K562 (cell line): ENCODE measurements at regions not wholly inside any gene's neighbourhood (a gene's known extent, or its start where the extent isn't known, plus 50 kb on each side); places are given as distances from the start of the nearest gene placed in this dataset.

Experiments used
- ATAC-seq: fragments of 200-7000 bp; cut with Tn5 transposase; 3 replicates; pipeline ENCODE4 v1.9.1; 2020; ENCODE audit warnings: moderate library complexity
- BruUV-seq: library from RNA; stranded (reverse); fragments of 400-500 nt; replicated peaks from 2 replicates; lab custom pipeline; 2021; lab: Mats Ljungman, UMichigan
- CTCF ChIA-PET: fragments of 300-600 bp; formaldehyde crosslinking; extraction: SDS; loops from one replicate; lab custom pipeline; 2021; ENCODE audit warnings: low intra/inter-chr PET ratio; lab: Yijun Ruan, JAX
- POLR2A ChIA-PET: fragments of 300-600, 350-650 bp; sonication (Branson Sonifier 250); formaldehyde crosslinking; extraction: SDS; loops from one replicate; lab custom pipeline; 2021; ENCODE audit warnings: antibody characterized with exemption, inconsistent platforms; lab: Yijun Ruan, JAX
- DNase-seq, 4 experiments: peaks; one replicate each; pipeline versions ENCODE4 v3.0.0 to v3.0.0-alpha.2; 2011 to 2018; ENCODE audit warnings: low spot score in 3 of 4, mixed read lengths in 3 of 4; ENCODE audit errors: extremely low read depth in 1 of 4
- FAIRE-seq: peaks from 2 replicates; lab custom pipeline; 2011; peaks lifted over from hg19 to GRCh38; lab: Jason Lieb, UNC
- H2AFZ ChIP-seq: 2 replicates; pipeline ENCODE4 v1.6.0; 2011; ENCODE audit warnings: low read depth, low read length, control low read depth, inconsistent platforms
- H3K27ac ChIP-seq: fragments of 200-600 bp; 3 replicates; pipeline ENCODE4 v1.8.0; 2011; ENCODE audit warnings: low read depth, mild to moderate bottlenecking, control low read depth, inconsistent platforms, low read length, moderate library complexity, mixed read lengths; ENCODE audit errors: extremely low read depth
- H3K27me3 ChIP-seq, 2 experiments: fragments of 300-600 bp in 1 of 2; 2 replicates in 1 of 2; 3 replicates in 1 of 2; pipeline versions ENCODE4 v1.6.0 to v1.8.0; 2011; ENCODE audit warnings: inconsistent platforms in 2 of 2, low read length in 2 of 2, mild to moderate bottlenecking in 1 of 2, mixed read lengths in 1 of 2, moderate library complexity in 1 of 2; ENCODE audit not compliant: control insufficient read depth in 2 of 2, insufficient read depth in 2 of 2
- H3K36me3 ChIP-seq: fragments of 300-600 bp; 3 replicates; pipeline ENCODE4 v1.8.0; 2011; ENCODE audit warnings: mild to moderate bottlenecking, low read length, inconsistent platforms; ENCODE audit not compliant: control insufficient read depth, insufficient read depth
- H3K4me1 ChIP-seq, 2 experiments: fragments of 200-600 bp in 1 of 2; replicated peaks in 1 of 2; 2 replicates in 1 of 2; 3 replicates in 1 of 2; pipeline versions ENCODE4 v1.5.1 to v1.8.0; 2011; ENCODE audit warnings: inconsistent platforms in 2 of 2, low read length in 2 of 2, mild to moderate bottlenecking in 1 of 2, mixed read lengths in 1 of 2, moderate library complexity in 1 of 2; ENCODE audit not compliant: control insufficient read depth in 2 of 2, insufficient read depth in 2 of 2
- H3K4me2 ChIP-seq: 2 replicates; pipeline ENCODE4 v1.6.1; 2011; ENCODE audit warnings: low read length, control low read depth, inconsistent platforms, mixed read lengths; ENCODE audit not compliant: insufficient read depth
- H3K4me3 ChIP-seq: fragments of 200-600 bp; sonication (generic), shearing (Covaris generic); 2 replicates; pipeline ENCODE4 v1.5.1; 2016; ENCODE audit warnings: control low read depth, inconsistent platforms
- H3K79me2 ChIP-seq: fragments of 200-600 bp; 3 replicates; pipeline ENCODE4 v1.8.0; 2011; ENCODE audit warnings: low read length, inconsistent platforms; ENCODE audit not compliant: control insufficient read depth, insufficient read depth
- H3K9ac ChIP-seq, 2 experiments: 2 replicates each; pipeline versions ENCODE4 v1.6.0 to v1.6.1; 2011; ENCODE audit warnings: low read depth in 2 of 2, low read length in 2 of 2, control low read depth in 1 of 2, inconsistent platforms in 1 of 2, mild to moderate bottlenecking in 1 of 2, mixed read lengths in 1 of 2; ENCODE audit not compliant: insufficient read depth in 1 of 2
- H3K9me1 ChIP-seq: one replicate; pipeline ENCODE4 v1.6.0; 2011; ENCODE audit warnings: inconsistent platforms, mild to moderate bottlenecking, low read length, moderate library complexity; ENCODE audit not compliant: control insufficient read depth, insufficient read depth
- H3K9me3 ChIP-seq: replicated peaks from 2 replicates; pipeline ENCODE4 v1.5.1; 2011; ENCODE audit warnings: low read depth, low read length, inconsistent platforms; ENCODE audit not compliant: control insufficient read depth, insufficient read depth
- H4K20me1 ChIP-seq: replicated peaks from 2 replicates; pipeline ENCODE4 v1.6.1; 2011; ENCODE audit warnings: low read length, inconsistent platforms, mixed read lengths; ENCODE audit not compliant: control insufficient read depth, insufficient read depth
- DMBX1 ChIP-seq: fragments of 250-450 bp; sonication (Bioruptor Pico); IDR thresholded peaks from 2 replicates; pipeline ENCODE4 v1.8.0; 2022; ENCODE audit warnings: inconsistent platforms, mild to moderate bottlenecking, moderate library complexity, borderline replicate concordance
- MXI1 ChIP-seq: IDR thresholded peaks from 2 replicates; pipeline ENCODE4 v1.6.1; 2011; ENCODE audit warnings: low read depth, mild to moderate bottlenecking, improper control_type of control experiment, low read length
- POLR2AphosphoS2 ChIP-seq: IDR thresholded peaks from 2 replicates; pipeline ENCODE4 v1.6.1; 2012; ENCODE audit warnings: low read length, improper control_type of control experiment
- ZNF212 ChIP-seq: fragments of 450-650 bp; formaldehyde crosslinking; IDR thresholded peaks from 2 replicates; pipeline ENCODE4 v1.4.0; 2020; ENCODE audit warnings: mild to moderate bottlenecking
- WGBS: fragments of 100-300 bp; shearing (Covaris generic); methylation state at CpG from one replicate; pipeline ENCODE4 v1.1.6; 2016; ENCODE audit warnings: low coverage, mixed read lengths; ENCODE audit not compliant: insufficient coverage; ENCODE audit errors: missing lambda C conversion rate; 5-methylcytosine and 5-hydroxymethylcytosine counted together
- in situ Hi-C: fragments of 300-500 bp; cut with MboI; formaldehyde crosslinking; loops from 4 replicates; pipeline ENCODE4 v1.15.0; 2018; ENCODE audit warnings: inconsistent platforms, mixed read lengths
- intact Hi-C: fragments of 100-400 bp; cut with micrococcal nuclease; formaldehyde crosslinking; loops from 2 replicates; pipeline ENCODE4 v1.14.2; 2022
- TF ChIP-seq, protein P1 (sequence below): fragments of 250-450 bp; sonication (Bioruptor Pico); IDR thresholded peaks from 2 replicates; pipeline ENCODE4 v1.4.0; 2020

DNA sequence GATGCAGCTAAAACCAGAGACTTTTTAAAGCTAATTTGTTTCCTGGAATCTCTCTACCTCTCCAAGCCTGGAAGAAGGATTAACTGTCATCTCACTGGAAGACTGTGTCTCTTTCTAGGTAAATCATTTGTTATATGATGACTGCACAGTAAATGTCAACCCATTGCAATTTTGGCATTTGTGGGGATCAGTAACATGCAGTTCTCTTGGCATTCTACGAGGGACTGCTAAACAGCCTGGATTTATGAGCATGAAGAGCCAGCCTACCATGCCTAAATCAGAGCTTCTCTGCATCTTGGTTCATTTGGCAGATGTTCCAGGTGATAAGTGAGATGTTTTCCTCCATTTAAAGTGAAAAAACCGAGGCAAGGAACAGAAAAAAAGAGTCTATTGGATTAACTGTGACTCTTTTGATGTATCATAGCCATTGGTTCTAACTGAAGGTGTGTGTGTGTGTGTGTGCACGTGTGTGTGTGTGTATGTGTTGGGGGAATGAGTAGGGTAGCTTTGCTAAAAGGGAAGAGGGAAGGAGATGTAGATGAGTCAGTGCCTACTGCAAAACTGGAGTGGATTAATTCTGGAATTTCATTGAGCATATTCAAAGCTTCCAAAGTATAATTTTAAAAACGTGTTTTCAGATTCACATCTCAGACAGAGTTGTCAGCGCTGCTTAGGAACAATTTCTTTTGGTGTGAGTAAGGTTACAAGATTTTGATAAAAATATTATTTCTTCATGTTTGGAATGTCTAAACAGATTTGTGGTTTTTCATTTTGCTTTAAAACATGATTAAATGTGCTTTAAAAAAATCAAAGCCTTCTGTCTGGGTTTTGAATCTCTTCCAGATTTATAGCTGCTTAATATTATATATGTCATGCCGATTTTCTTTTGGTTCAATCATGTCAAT, 123.2 kb upstream of the LNX1 start:
- Histone ChIP-seq H3K4me3 (no peak overlapping the region), H3K9me1 (no peaks in the 10 kb centered on the region), H3K4me2 (no peak overlapping the region), H3K27me3 (no peaks in the 10 kb centered on the region), H3K27ac (no peak overlapping the region), H3K9ac (no peak overlapping the region), H4K20me1 (no peaks in the 10 kb centered on the region), H3K9me3 (no peaks in the 10 kb centered on the region), H3K4me1 (no peaks in the 10 kb centered on the region), H3K36me3 (no peaks in the 10 kb centered on the region), H2AFZ (no peak overlapping the region), H3K79me2 (no peaks in the 10 kb centered on the region)
- DNase-seq, result no peak
- TF ChIP-seq MXI1 (no peak), ZNF212 (CRISPR knock-in tag) (no peak), DMBX1 (CRISPR knock-in tag) (no peak), POLR2AphosphoS2 (no peak)
- TF ChIP-seq, protein P1, sequence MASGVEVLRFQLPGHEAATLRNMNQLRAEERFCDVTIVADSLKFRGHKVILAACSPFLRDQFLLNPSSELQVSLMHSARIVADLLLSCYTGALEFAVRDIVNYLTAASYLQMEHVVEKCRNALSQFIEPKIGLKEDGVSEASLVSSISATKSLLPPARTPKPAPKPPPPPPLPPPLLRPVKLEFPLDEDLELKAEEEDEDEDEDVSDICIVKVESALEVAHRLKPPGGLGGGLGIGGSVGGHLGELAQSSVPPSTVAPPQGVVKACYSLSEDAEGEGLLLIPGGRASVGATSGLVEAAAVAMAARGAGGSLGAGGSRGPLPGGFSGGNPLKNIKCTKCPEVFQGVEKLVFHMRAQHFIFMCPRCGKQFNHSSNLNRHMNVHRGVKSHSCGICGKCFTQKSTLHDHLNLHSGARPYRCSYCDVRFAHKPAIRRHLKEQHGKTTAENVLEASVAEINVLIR (CRISPR knock-in tag), result no peak
- no peak for ATAC-seq
- WGBS, result 1% methylated on average over 6 of the region's 6 CpGs
- no TSS peak for BruUV-seq
- ChIA-PET CTCF (no interaction called here), POLR2A (interaction anchor here (0.6 to 1.0 kb wide), 2 partner anchors 9 to 716 kb away, joined by 3 to 4 read pairs; no protein-coding TSS in a partner anchor)
- FAIRE-seq, result no peak
- intact Hi-C loops (no loop called here), in situ Hi-C loops (no loop called here)
